Osteocyte (in vitro differentiated cells): ENCODE measurements at regions not wholly inside any gene's neighbourhood (a gene's known extent, or its start where the extent isn't known, plus 50 kb on each side); places are given as distances from the start of the nearest gene placed in this dataset.
"Not testable (repeated sequence)": the region's sequence is repeated elsewhere in the genome, so short reads cannot be mapped to it uniquely, and the experiment has no call there.

Source experiments
- DNase-seq: peaks from one replicate; pipeline ENCODE4 v3.0.0; 2021; ENCODE audit warnings: mixed read lengths; ENCODE audit not compliant: unreplicated experiment; ENCODE audit errors: extremely low spot score
- H3K27ac Mint-ChIP-seq: one replicate; pipeline ENCODE4 v1.8.0; 2021; ENCODE audit warnings: mild to moderate bottlenecking, mixed read lengths; ENCODE audit not compliant: unreplicated experiment
- H3K27me3 Mint-ChIP-seq: one replicate; pipeline ENCODE4 v1.8.0; 2021; ENCODE audit warnings: mixed read lengths; ENCODE audit not compliant: unreplicated experiment
- H3K36me3 Mint-ChIP-seq: one replicate; pipeline ENCODE4 v1.8.0; 2021; ENCODE audit warnings: mixed read lengths; ENCODE audit not compliant: unreplicated experiment
- H3K4me1 Mint-ChIP-seq: one replicate; pipeline ENCODE4 v1.8.0; 2021; ENCODE audit warnings: mixed read lengths; ENCODE audit not compliant: unreplicated experiment
- H3K4me3 Mint-ChIP-seq: one replicate; pipeline ENCODE4 v1.8.0; 2021; ENCODE audit warnings: mild to moderate bottlenecking, moderate library complexity, mixed read lengths; ENCODE audit not compliant: unreplicated experiment
- H3K9me3 Mint-ChIP-seq: one replicate; pipeline ENCODE4 v1.8.0; 2021; ENCODE audit warnings: mixed read lengths; ENCODE audit not compliant: unreplicated experiment
- TF ChIP-seq, protein P1 (sequence below): fragments of 200-600 bp; sonication (generic); IDR thresholded peaks from 2 replicates; pipeline ENCODE4 v1.5.0; 2021; ENCODE audit warnings: antibody characterized with exemption, mild to moderate bottlenecking, moderate library complexity

- H3K27ac Mint-ChIP-seq, result no peak overlapping the region
- no peaks in the 10 kb centered on the region for H3K4me1 Mint-ChIP-seq
- peaks cover 8% of the 10 kb centered on the region for H3K9me3 Mint-ChIP-seq
- no peak overlapping the region for H3K4me3 Mint-ChIP-seq
- peaks cover 22% of the 10 kb centered on the region for H3K27me3 Mint-ChIP-seq
- H3K36me3 Mint-ChIP-seq, result no peaks in the 10 kb centered on the region
- DNase-seq, result no peak
- TF ChIP-seq, protein P1, sequence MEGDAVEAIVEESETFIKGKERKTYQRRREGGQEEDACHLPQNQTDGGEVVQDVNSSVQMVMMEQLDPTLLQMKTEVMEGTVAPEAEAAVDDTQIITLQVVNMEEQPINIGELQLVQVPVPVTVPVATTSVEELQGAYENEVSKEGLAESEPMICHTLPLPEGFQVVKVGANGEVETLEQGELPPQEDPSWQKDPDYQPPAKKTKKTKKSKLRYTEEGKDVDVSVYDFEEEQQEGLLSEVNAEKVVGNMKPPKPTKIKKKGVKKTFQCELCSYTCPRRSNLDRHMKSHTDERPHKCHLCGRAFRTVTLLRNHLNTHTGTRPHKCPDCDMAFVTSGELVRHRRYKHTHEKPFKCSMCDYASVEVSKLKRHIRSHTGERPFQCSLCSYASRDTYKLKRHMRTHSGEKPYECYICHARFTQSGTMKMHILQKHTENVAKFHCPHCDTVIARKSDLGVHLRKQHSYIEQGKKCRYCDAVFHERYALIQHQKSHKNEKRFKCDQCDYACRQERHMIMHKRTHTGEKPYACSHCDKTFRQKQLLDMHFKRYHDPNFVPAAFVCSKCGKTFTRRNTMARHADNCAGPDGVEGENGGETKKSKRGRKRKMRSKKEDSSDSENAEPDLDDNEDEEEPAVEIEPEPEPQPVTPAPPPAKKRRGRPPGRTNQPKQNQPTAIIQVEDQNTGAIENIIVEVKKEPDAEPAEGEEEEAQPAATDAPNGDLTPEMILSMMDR, result no peak
Observed at GRCh38 chr12:59345406-59345805, 250.4 kb upstream of the SLC16A7 start.

GRCh38 chr12:59344224-59344623, 251.6 kb upstream of the SLC16A7 start:
- H3K27me3 Mint-ChIP-seq, result peaks cover 22% of the 10 kb centered on the region
- H3K27ac Mint-ChIP-seq, result no peak overlapping the region
- TF ChIP-seq, protein P1, result no peak

GRCh38 chr12:59329462-59329861, 266.4 kb upstream of the SLC16A7 start:
- peaks cover 57% of the 10 kb centered on the region for H3K27me3 Mint-ChIP-seq

More at GRCh38 chr12:59344224-59344623, 251.6 kb upstream of the SLC16A7 start:
- no peak for DNase-seq
- Mint-ChIP-seq H3K4me1 (no peaks in the 10 kb centered on the region), H3K36me3 (no peaks in the 10 kb centered on the region), H3K9me3 (peaks cover 8% of the 10 kb centered on the region), H3K4me3 (no peak overlapping the region)

GRCh38 chr12:59328395-59329075, 267.3 kb upstream of the SLC16A7 start:
- H3K9me3 Mint-ChIP-seq, DNase-seq: not testable (repeated sequence)
- peaks cover 48% of the 10 kb centered on the region for H3K27me3 Mint-ChIP-seq

More at GRCh38 chr12:59329462-59329861, 266.4 kb upstream of the SLC16A7 start:
- Mint-ChIP-seq H3K9me3 (no peaks in the 10 kb centered on the region), H3K4me1 (peaks cover 3% of the 10 kb centered on the region), H3K4me3 (no peak overlapping the region), H3K36me3 (no peaks in the 10 kb centered on the region), H3K27ac (no peak overlapping the region)
- TF ChIP-seq, protein P1, result no peak
- DNase-seq, result no peak

GRCh38 chr12:59326457-59326856, 269.4 kb upstream of the SLC16A7 start:
- not testable (repeated sequence) for H3K27ac Mint-ChIP-seq, DNase-seq, H3K4me1 Mint-ChIP-seq, H3K4me3 Mint-ChIP-seq, H3K36me3 Mint-ChIP-seq, H3K9me3 Mint-ChIP-seq
- H3K27me3 Mint-ChIP-seq, result peaks cover 41% of the 10 kb centered on the region

More at GRCh38 chr12:59328395-59329075, 267.3 kb upstream of the SLC16A7 start:
- H3K4me1 Mint-ChIP-seq, H3K27ac Mint-ChIP-seq, H3K36me3 Mint-ChIP-seq: not testable (repeated sequence)
- peak overlapping the region; percentile 33 for H3K4me3 Mint-ChIP-seq

DNA sequence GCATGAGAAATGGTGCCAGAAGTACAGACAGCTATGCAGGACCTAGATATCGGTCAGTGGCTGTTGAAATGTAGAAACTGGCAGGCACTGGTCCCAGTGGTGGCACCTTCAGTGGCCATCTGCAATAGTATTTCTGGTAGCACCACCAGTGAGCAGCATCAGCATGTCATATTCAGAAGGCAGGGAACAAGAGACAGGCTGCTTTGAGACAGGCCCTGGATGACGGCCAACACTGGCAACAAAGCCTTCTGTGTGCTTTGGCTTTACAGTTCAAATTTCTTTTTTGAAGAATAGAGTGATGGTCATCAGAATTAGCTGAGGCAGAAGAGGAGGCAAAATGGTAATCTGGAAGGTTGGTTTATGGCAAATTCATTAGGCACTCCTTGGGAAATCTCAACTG, 273.4 kb upstream of the SLC16A7 start:
- TF ChIP-seq, protein P1, result no peak

More for the DNA sequence above, 273.4 kb upstream of the SLC16A7 start:
- H3K27ac Mint-ChIP-seq, result no peak overlapping the region
- peaks cover 14% of the 10 kb centered on the region for H3K27me3 Mint-ChIP-seq
- no peak for DNase-seq
- H3K9me3 Mint-ChIP-seq, result no peaks in the 10 kb centered on the region
- no peaks in the 10 kb centered on the region for H3K4me1 Mint-ChIP-seq
- no peaks in the 10 kb centered on the region for H3K36me3 Mint-ChIP-seq
- no peak overlapping the region for H3K4me3 Mint-ChIP-seq
